ENCODE measurements at regions not wholly inside any gene's neighbourhood (a gene's known extent, or its start where the extent isn't known, plus 50 kb on each side); places are given as distances from the start of the nearest gene placed in this dataset.

- TF ChIP-seq ESRRA (IDR thresholded peaks at IDR 0.05; ENCODE audit: low read length): no peak
- TF ChIP-seq MYC (IDR thresholded peaks at IDR 0.05; ENCODE audit: insufficient read depth, insufficient read length, insufficient replicate concordance, low read length, severe bottlenecking): no peak
- TF ChIP-seq POLR2A (IDR thresholded peaks at IDR 0.05; ENCODE audit: low read depth, low read length): no peak
- TF ChIP-seq JUNB (IDR thresholded peaks at IDR 0.05): no peak
- no peak for TF ChIP-seq HDAC2 (IDR thresholded peaks at IDR 0.05)
- no peak for TF ChIP-seq EZH2 (IDR thresholded peaks at IDR 0.05; ENCODE audit: borderline replicate concordance, control insufficient read depth, low read depth, low read length)
- TF ChIP-seq CTCF (IDR thresholded peaks at IDR 0.05 in 2 of 3, conservative IDR thresholded peaks at IDR 0.05 in 1 of 3; ENCODE audit: control insufficient read depth in 2 of 3, extremely low read depth in 1 of 3, insufficient read depth in 1 of 3, low read depth in 3 of 3, low read length in 3 of 3): no peak
- TF ChIP-seq ATF7 (IDR thresholded peaks at IDR 0.05; ENCODE audit: low read depth): no peak
- TF ChIP-seq POLR2AphosphoS5 (IDR thresholded peaks at IDR 0.05; ENCODE audit: low read length): no peak
- TF ChIP-seq ZNF274 (IDR thresholded peaks at IDR 0.05; ENCODE audit: insufficient read depth, insufficient read length): no peak
- TF ChIP-seq RAD21 (IDR thresholded peaks at IDR 0.05; ENCODE audit: insufficient read depth, low read depth, low read length): no peak
- no peak for TF ChIP-seq ASH2L (IDR thresholded peaks at IDR 0.05; ENCODE audit: borderline replicate concordance, low read depth)
Measured at GRCh38 chr3:66709532-66709931, 208.7 kb upstream of the LRIG1 start.

Data from GM12878 (cell line).